ENCODE measurements at regions not wholly inside any gene's neighbourhood (a gene's known extent, or its start where the extent isn't known, plus 50 kb on each side); places are given as distances from the start of the nearest gene placed in this dataset.

DNA sequence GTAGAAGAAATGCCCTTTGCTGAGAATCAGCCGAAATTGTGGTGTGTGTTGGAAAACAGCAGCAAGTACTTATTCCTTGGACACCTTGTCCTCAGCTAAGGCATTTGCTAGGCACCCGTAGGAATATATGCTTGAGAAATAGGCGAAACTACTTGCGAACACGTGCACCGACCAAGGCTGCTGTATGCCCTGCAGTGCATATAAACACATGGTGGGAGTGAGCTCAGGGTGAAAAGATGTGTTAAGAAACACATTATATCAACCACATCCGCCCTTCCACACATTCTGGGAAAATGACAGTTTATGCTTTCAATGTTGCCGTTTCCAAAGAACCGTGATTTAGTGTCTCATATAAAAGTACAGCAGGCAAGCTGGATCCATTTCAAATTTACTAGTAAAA lies 199.2 kb downstream of the JCAD start:
- DNase-seq (no peak), ATAC-seq (no peak)
- intact Hi-C loops (cut with micrococcal nuclease): no loop called here

GRCh38 chr10:29859521-29860130 lies 199.8 kb downstream of the JCAD start:
- no peak for ATAC-seq
- DNase-seq: no peak
- intact Hi-C loops (cut with micrococcal nuclease): no loop called here

GRCh38 chr10:29858702-29859267 lies 200.6 kb downstream of the JCAD start:
- ATAC-seq (no peak), DNase-seq (no peak)
- intact Hi-C loops (cut with micrococcal nuclease): no loop called here

DNA sequence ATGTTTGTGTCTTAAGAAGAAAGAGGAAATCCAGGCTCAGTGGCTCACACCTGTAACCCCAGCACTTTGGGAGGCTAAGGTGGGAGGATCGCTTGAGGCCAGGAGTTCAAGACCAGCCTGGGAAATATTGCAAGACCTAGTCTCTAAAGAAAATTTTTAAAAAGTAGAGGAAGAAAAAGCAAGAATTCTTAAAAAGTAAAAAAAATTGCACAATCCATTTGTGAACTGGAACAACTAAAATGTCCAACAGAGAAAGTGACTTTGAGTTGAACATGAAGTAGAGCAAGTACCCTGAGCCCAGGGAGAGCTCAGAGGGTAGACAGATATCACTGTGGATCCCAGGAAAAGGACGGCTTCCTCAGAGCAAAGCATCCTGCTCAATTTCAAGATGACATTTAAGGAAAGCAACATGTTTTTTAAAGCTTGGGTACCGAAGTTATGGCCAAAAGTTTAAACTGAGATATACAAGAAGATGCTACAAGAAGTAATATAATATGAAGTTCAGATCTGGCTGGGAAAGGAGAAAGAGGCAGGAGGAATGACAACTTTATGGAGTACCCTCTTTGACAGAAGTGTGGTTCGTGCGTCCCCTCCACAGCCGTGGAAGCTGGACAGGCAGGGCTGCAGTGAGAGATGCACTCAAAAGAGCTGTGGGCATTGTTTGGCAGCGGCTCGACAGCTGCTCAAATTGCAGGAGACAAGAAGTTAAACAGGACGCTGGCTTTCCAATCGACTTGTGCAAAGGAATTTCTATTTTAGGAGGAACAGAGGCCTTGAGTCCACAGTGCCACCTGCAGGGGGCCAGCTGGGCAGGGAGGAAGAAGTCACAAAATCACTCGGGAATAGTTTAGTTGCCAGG lies 201.3 kb downstream of the JCAD start:
- intact Hi-C loops (cut with micrococcal nuclease): no loop called here
- ATAC-seq (peak; percentile 93), DNase-seq (peak; percentile 80)

GRCh38 chr10:29856295-29856694 lies 203.1 kb downstream of the JCAD start:
- no peak for DNase-seq
- no peak for ATAC-seq
- intact Hi-C loops (cut with micrococcal nuclease): no loop called here

DNA sequence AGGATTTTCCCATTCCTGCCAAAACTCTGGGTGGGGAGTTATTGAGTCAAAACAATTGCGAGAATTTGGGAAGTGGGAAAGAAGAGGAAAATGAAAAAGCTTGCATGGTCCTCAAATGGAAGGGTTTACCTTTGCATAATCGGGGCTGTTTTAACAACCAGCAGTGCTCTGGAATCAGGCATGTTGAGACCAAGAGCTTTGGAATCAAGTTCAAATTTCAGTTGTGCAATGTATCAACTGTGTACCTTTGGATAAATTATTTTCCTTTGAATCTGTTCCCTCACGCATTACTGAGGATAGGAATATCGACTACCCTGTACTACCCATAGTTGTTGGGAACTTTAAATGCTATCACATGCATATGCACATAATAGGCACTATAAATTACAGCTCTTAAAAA lies 205.5 kb downstream of the JCAD start:
- ATAC-seq (no peak), DNase-seq (no peak)
- intact Hi-C loops (cut with micrococcal nuclease): no loop called here

DNA sequence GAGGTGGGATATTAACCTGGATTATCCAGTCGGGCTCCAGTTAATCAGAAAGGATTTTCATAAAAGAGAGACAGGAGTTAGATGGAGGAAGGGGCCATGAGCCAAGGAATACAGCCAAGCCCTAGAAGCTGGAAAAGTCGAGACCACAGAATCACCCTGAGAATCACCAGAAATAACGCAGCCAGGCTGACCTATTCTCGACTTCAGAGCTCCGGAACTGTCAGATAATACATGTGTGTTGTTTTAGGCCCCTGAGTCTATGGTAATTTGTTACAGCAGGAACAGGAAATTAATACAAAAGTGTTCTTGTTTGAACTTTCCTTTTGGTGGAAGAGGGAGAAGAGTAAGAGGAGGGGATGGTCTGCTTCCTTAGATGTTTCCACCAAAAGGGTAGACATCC lies 208.1 kb downstream of the JCAD start:
- ATAC-seq (no peak), DNase-seq (no peak)
- intact Hi-C loops (cut with micrococcal nuclease): no loop called here

GRCh38 chr10:29850371-29850770 lies 209.0 kb downstream of the JCAD start:
- ATAC-seq: no peak
- no peak for DNase-seq
- intact Hi-C loops (cut with micrococcal nuclease): no loop called here

GRCh38 chr10:29849886-29850285 lies 209.5 kb downstream of the JCAD start:
- ATAC-seq: no peak
- intact Hi-C loops (cut with micrococcal nuclease): no loop called here
- DNase-seq: no peak

GRCh38 chr10:29849126-29849833 lies 210.1 kb downstream of the JCAD start:
- ATAC-seq (peak; percentile 71), DNase-seq (no peak)
- intact Hi-C loops (cut with micrococcal nuclease): no loop called here

DNA sequence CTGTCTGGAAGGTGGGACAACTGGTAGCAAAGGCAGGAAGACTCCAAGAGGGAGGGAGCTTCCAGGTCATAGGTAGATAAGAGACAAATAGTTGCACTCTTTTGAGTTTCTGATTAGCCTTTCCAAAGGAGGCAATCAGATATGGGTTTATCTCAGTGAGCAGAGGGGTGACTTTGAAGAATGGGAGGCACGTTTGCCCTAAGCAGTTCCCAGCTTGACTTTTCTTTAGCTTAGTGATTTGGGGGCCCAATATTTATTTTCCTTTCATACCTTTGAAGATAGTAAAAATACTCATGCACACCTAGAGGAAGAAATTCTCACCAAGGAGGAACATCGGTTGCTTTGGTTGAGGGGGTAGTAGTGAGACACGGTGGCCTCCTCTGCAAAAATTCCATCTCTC lies 212.1 kb upstream of the SVIL start:
- DNase-seq (no peak), ATAC-seq (no peak)
- intact Hi-C loops (cut with micrococcal nuclease): no loop called here

GRCh38 chr10:29845166-29845565 lies 210.4 kb upstream of the SVIL start:
- intact Hi-C loops (cut with micrococcal nuclease): no loop called here
- DNase-seq (no peak), ATAC-seq (no peak)

GRCh38 chr10:29843143-29843542 lies 208.4 kb upstream of the SVIL start:
- peak; percentile 43 for ATAC-seq
- intact Hi-C loops (cut with micrococcal nuclease): no loop called here
- no peak for DNase-seq

GRCh38 chr10:29841724-29842649 lies 207.2 kb upstream of the SVIL start:
- DNase-seq: peak; percentile 80
- intact Hi-C loops (cut with micrococcal nuclease): no loop called here
- peak; percentile 92 for ATAC-seq

DNA sequence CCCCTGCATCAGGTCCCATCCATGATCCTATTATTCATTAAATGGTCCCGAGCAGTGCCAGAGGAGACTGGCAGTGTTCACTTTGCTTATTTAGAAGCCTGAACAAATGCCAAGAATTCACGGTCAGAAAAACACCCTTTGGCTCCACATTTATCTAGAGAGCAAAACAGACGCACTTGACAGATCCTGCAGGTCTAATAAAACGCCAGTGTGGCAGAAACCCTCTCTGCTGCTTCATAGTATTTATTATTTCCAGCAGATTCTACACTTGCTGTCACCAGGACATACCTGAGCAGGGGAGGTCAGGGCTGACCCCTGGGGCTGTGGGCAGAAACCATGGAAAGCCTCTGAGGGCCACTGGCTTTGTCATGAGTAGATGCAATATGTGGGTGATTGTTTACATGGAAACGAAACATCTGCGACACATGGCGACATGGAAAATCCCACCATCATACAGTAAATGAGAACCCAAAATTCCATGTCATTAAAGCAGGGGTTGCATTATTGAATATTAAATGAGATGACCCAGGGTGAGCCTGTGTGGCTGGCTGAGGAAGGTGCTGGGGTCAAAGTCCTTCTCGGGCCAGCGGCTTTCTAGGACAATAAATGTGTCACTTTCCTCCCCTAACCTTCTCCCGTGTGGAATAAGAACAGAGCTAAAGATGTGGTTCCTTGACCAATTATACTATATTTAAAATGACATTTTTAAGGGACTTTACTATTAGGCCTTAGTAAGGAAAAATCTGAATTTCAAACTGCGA lies 205.9 kb upstream of the SVIL start:
- intact Hi-C loops (cut with micrococcal nuclease): no loop called here
- no peak for DNase-seq
- ATAC-seq: peak; percentile 39

DNA sequence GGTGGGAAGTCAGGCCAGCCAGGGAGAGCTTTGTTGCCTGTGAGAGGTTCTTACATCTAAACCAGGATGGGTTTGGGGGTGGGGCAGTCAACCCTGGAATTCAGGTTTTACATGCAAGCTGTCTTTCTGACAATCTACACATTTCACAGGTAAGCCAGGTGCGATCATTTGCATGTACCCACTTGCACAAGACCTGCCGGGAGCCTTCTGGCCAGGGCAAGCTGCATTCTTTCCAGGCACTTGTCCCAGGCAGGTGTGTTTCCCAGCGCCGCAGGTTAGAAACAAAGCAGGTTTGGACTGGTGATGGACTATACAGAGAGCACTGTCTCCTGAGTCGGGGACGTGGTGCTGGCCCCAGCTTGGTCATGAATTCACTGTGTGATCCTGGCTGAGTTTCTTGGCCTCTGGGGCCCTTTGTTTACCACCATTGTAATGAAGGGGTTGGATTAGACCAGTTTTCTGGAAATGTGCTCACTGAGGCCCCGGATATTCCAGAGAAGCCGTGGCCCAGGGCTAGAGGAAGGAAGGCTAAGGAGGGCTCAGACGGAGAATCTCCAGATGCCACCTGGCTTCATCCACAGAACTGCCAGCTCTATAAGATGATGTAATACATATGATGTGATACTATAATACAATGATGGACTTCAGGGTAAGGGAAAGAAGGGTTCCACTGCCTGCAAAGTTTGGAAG lies 205.2 kb upstream of the SVIL start:
- no peak for DNase-seq
- ATAC-seq: no peak
- intact Hi-C loops (cut with micrococcal nuclease): no loop called here

DNA sequence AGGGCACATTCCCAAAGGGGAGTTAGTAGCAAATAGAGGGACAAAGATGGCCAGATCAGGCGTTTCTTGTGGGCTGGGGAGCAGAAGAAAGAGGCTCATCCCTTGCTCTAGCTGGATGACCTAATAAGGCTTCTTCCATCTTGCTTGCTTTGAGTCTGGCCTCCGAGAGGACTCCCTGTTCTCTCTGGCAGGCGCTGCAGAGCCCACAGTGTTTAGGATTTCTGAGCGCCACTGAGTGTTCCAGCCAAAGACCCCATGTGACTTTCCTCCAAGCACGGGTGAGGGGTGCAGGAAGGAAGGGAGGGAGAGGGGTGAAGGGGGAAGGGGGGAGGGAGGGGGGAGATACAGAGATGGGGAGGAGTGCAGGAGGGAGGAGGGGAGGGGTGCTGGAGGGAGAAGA lies 203.8 kb upstream of the SVIL start:
- no peak for DNase-seq
- intact Hi-C loops (cut with micrococcal nuclease): no loop called here
- ATAC-seq: no peak

DNA sequence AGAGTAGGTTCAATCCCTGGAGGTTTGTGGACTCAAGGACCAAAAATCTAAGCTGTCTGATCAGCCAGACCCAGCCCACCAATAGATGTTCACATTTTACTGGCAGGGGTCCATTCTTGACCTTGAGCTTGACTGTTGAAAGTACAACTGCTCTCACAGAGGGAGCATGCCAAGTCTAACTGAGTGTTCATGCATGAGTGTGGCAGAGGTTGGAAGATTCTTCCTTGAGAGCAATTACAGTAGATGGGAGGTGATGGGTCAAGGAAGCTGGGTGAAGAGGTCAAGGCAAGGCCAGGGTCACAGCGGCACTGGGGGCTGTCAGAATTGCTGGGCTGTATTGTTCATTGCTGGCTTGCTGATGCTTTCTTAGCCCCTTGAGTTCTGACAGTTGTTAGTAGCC lies 202.8 kb upstream of the SVIL start:
- DNase-seq: no peak
- intact Hi-C loops (cut with micrococcal nuclease): no loop called here
- no peak for ATAC-seq
